Natural killer cell (primary cell): ENCODE measurements at regions not wholly inside any gene's neighbourhood (a gene's known extent, or its start where the extent isn't known, plus 50 kb on each side); places are given as distances from the start of the nearest gene placed in this dataset.
"Not testable (repeated sequence)": the region's sequence is repeated elsewhere in the genome, so short reads cannot be mapped to it uniquely, and the experiment has no call there.

Source experiments
- ATAC-seq, 3 donors: fragments of 150-1000 bp in 2 of 3; fragments of 200-7000 bp in 1 of 3; cut with Tn5 transposase; 1 replicate in 1 of 3; 2 replicates in 2 of 3; pipeline ENCODE4 v1.10.0; 2021; ENCODE audit warnings: mild to moderate bottlenecking in 2 of 3, moderate library complexity in 2 of 3
- DNase-seq, 2 donors: peaks; one replicate each; pipeline versions ENCODE4 v3.0.0 to v3.0.0-alpha.2; 2013 to 2021; ENCODE audit warnings: mixed read lengths in 1 of 2
- H3K27ac ChIP-seq: one replicate; pipeline ENCODE4 v1.5.1; 2013; ENCODE audit warnings: mild to moderate bottlenecking, low read length
- H3K27me3 ChIP-seq: one replicate; pipeline ENCODE4 v1.6.1; 2013; ENCODE audit warnings: low read length; ENCODE audit not compliant: control insufficient read depth, insufficient read depth
- H3K36me3 ChIP-seq: one replicate; pipeline ENCODE4 v1.6.1; 2013; ENCODE audit warnings: low read length; ENCODE audit not compliant: control insufficient read depth, insufficient read depth
- H3K4me1 ChIP-seq: one replicate; pipeline ENCODE4 v1.6.1; 2013; ENCODE audit warnings: low read length; ENCODE audit not compliant: control insufficient read depth, insufficient read depth
- H3K4me3 ChIP-seq: one replicate; pipeline ENCODE4 v1.5.1; 2013; ENCODE audit warnings: low read length
- H3K9me3 ChIP-seq: one replicate; pipeline ENCODE4 v1.6.1; 2013; ENCODE audit warnings: low read length; ENCODE audit not compliant: control insufficient read depth, insufficient read depth
- H3K27ac Mint-ChIP-seq, 2 donors: one replicate each; pipeline ENCODE4 v1.8.0; 2022; ENCODE audit warnings: mild to moderate bottlenecking in 2 of 2, mixed read lengths in 2 of 2, moderate library complexity in 1 of 2
- H3K27me3 Mint-ChIP-seq, 2 donors: one replicate each; pipeline ENCODE4 v1.8.0; 2022; ENCODE audit warnings: low read depth in 2 of 2, mixed read lengths in 2 of 2
- H3K36me3 Mint-ChIP-seq: one replicate; pipeline ENCODE4 v1.8.0; 2022; ENCODE audit warnings: mixed read lengths
- H3K4me1 Mint-ChIP-seq, 2 donors: one replicate each; pipeline ENCODE4 v1.8.0; 2022; ENCODE audit warnings: mixed read lengths in 2 of 2
- H3K4me3 Mint-ChIP-seq: one replicate; pipeline ENCODE4 v1.8.0; 2022; ENCODE audit warnings: mild to moderate bottlenecking, moderate library complexity, mixed read lengths
- H3K9me3 Mint-ChIP-seq, 2 donors: one replicate each; pipeline ENCODE4 v1.8.0; 2022; ENCODE audit warnings: mixed read lengths in 2 of 2
- WGBS: methylation state at CpG from one replicate; pipeline ENCODE4 v1.1.7; 2013; ENCODE audit warnings: missing lambda C conversion rate; ENCODE audit not compliant: insufficient coverage; 5-methylcytosine and 5-hydroxymethylcytosine counted together
- intact Hi-C: fragments of 100-400 bp; cut with micrococcal nuclease; formaldehyde crosslinking; loops from one replicate; pipeline ENCODE4 v1.14.2; 2022
- TF ChIP-seq, protein P1 (sequence below): fragments of 200-600 bp; IDR thresholded peaks from one replicate; pipeline ENCODE4 v1.8.0; 2022; ENCODE audit warnings: antibody characterized with exemption

DNA sequence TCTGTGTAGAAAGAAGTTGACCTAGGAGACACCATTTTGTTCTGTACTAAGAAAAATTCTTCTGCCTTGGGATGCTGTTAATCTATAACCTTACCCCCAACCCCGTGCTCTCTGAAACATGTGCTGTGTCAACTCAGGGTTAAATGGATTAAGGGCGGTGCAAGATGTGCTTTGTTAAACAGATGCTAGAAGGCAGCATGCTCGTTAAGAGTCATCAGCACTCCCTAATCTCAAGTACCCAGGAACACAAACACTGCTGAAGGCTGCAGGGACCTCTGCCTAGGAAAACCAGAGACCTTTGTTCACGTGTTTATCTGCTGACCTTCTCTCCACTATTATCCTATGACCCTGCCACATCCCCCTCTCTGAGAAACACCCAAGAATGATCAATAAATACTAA, 127.9 kb upstream of the MED14 start:
- 60% methylated on average over 1 of the region's 4 CpGs for WGBS
- ATAC-seq, H3K36me3 Mint-ChIP-seq, H3K4me3 Mint-ChIP-seq, H3K4me1 ChIP-seq, H3K27ac ChIP-seq, intact Hi-C loops, DNase-seq, H3K9me3 ChIP-seq, H3K27me3 ChIP-seq, H3K4me3 ChIP-seq, H3K4me1 Mint-ChIP-seq, H3K27ac Mint-ChIP-seq, H3K9me3 Mint-ChIP-seq, H3K36me3 ChIP-seq: not testable (repeated sequence)
- H3K27me3 Mint-ChIP-seq = peaks cover 12 to 34% of the 10 kb centered on the region in 2 donors

DNA sequence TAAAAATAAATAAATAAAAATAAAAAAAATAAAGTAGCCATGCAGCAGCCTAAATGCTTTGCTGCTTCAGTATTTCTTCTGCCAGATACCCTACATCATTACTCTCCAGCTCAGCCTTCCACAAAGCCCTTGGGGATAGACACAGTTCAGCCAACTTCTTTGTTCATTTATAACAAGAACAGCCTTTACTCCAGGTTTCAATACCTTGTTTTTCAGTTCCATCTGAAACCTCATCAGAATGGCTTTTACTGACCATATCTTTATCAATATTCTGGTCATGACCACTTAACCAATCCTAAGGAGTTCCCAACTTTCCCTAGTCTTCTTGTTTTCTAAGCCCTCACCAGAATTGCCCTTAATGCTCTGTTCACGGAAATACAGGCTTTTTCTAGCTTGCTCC, 128.3 kb upstream of the MED14 start:
- Mint-ChIP-seq H3K36me3 (no peaks in the 10 kb centered on the region), H3K4me3 (no peak overlapping the region), H3K27me3 (peaks cover 12 to 34% of the 10 kb centered on the region in 2 donors), H3K9me3 (no peaks in the 10 kb centered on the region), H3K4me1 (no peaks in the 10 kb centered on the region), H3K27ac (no peak overlapping the region)
- WGBS = 89% methylated on average over 1 of the region's 1 CpG
- H3K4me3 ChIP-seq = no peak overlapping the region
- H3K4me1 ChIP-seq = no peaks in the 10 kb centered on the region
- no peaks in the 10 kb centered on the region for H3K27me3 ChIP-seq
- TF ChIP-seq, protein P1, sequence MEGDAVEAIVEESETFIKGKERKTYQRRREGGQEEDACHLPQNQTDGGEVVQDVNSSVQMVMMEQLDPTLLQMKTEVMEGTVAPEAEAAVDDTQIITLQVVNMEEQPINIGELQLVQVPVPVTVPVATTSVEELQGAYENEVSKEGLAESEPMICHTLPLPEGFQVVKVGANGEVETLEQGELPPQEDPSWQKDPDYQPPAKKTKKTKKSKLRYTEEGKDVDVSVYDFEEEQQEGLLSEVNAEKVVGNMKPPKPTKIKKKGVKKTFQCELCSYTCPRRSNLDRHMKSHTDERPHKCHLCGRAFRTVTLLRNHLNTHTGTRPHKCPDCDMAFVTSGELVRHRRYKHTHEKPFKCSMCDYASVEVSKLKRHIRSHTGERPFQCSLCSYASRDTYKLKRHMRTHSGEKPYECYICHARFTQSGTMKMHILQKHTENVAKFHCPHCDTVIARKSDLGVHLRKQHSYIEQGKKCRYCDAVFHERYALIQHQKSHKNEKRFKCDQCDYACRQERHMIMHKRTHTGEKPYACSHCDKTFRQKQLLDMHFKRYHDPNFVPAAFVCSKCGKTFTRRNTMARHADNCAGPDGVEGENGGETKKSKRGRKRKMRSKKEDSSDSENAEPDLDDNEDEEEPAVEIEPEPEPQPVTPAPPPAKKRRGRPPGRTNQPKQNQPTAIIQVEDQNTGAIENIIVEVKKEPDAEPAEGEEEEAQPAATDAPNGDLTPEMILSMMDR = no peak
- no peak overlapping the region for H3K27ac ChIP-seq
- intact Hi-C loops = no loop called here
- H3K9me3 ChIP-seq = no peaks in the 10 kb centered on the region
- DNase-seq (no peak), ATAC-seq (no peak)
- no peaks in the 10 kb centered on the region for H3K36me3 ChIP-seq

DNA sequence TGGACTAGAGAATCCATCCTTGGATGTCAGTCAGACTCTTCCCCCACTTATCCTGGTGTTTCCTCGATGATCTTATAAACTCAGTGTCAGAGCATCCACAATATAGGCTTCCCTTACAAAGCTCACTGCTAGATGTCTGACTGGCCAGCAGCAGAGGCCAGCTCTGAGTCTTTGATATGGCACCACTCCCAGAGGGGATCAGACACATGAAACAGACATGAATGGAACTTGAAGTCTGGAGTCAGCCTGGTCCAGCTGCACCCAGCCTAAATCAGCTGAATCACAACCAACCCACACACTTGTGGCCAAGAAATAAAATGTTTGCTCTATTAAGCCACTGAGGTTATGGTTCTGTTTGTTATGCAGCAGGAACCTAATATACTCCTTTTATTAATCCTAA, 129.6 kb upstream of the MED14 start:
- no peaks in the 10 kb centered on the region for H3K36me3 Mint-ChIP-seq
- intact Hi-C loops = no loop called here
- no peaks in the 10 kb centered on the region for H3K9me3 ChIP-seq
- H3K27ac Mint-ChIP-seq = no peak overlapping the region
- no peaks in the 10 kb centered on the region for H3K4me1 ChIP-seq
- TF ChIP-seq, protein P1 = no peak
- ATAC-seq (no peak), DNase-seq (no peak)
- 100% methylated on average over 1 of the region's 1 CpG for WGBS
- H3K27ac ChIP-seq = no peak overlapping the region
- no peaks in the 10 kb centered on the region for H3K27me3 ChIP-seq
- peaks cover 12 to 34% of the 10 kb centered on the region in 2 donors for H3K27me3 Mint-ChIP-seq
- no peak overlapping the region for H3K4me3 Mint-ChIP-seq
- no peak overlapping the region for H3K4me3 ChIP-seq
- H3K9me3 Mint-ChIP-seq = no peaks in the 10 kb centered on the region
- H3K4me1 Mint-ChIP-seq = no peaks in the 10 kb centered on the region
- no peaks in the 10 kb centered on the region for H3K36me3 ChIP-seq

DNA sequence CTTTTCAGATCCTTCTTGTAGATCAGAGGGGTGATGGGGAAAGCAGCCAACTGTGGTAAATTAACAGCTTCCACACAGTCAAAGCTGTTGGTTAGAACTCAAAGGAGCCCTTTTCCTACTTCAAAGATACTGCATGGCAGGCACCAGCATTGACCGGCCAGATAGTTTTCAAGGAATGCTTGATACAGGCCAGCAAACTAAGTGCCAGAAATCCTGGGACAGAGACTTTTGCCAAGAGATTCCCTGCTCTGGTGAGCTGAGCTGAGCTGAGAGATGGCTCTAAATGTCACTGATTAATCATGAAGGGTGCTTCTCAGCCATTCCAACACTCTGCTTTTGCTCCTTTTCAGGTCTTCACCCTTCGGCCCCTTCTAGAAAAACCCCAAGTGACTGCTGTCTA, 131.6 kb upstream of the MED14 start:
- peaks cover 6 to 7% of the 10 kb centered on the region in 2 donors for H3K4me1 Mint-ChIP-seq
- no peak overlapping the region for H3K4me3 Mint-ChIP-seq
- H3K9me3 Mint-ChIP-seq = no peaks in the 10 kb centered on the region
- ATAC-seq (no peak), DNase-seq (no peak)
- Histone ChIP-seq H3K4me1 (peaks cover 4% of the 10 kb centered on the region), H3K4me3 (no peak overlapping the region), H3K27me3 (no peaks in the 10 kb centered on the region), H3K27ac (no peak overlapping the region), H3K9me3 (no peaks in the 10 kb centered on the region), H3K36me3 (no peaks in the 10 kb centered on the region)
- intact Hi-C loops = no loop called here
- no peaks in the 10 kb centered on the region for H3K36me3 Mint-ChIP-seq
- H3K27me3 Mint-ChIP-seq = peaks cover 12 to 37% of the 10 kb centered on the region in 2 donors
- TF ChIP-seq, protein P1 = no peak
- no peak overlapping the region for H3K27ac Mint-ChIP-seq
- 71% methylated on average over 1 of the region's 2 CpGs for WGBS
